GM18861 (cell line): ENCODE measurements at regions not wholly inside any gene's neighbourhood (a gene's known extent, or its start where the extent isn't known, plus 50 kb on each side); places are given as distances from the start of the nearest gene placed in this dataset.

Experiments used
- ATAC-seq: cut with Tn5 transposase; IDR thresholded peaks from one replicate; pipeline ENCODE4 v1.9.1; 2021; ENCODE audit not compliant: unreplicated experiment

GRCh38 chr1:184919892-184920291 is 54.4 kb downstream of the NIBAN1 start:
- no peak for ATAC-seq

- ATAC-seq, result no peak
These were observed 58.7 kb downstream of the NIBAN1 start for GRCh38 chr1:184915463-184916090.

GRCh38 chr1:184914149-184914548 is 60.2 kb downstream of the NIBAN1 start:
- ATAC-seq, result no peak

GRCh38 chr1:184912392-184912791 is 61.9 kb downstream of the NIBAN1 start:
- ATAC-seq, result no peak

GRCh38 chr1:184911830-184912229 is 62.5 kb downstream of the NIBAN1 start:
- no peak for ATAC-seq

- ATAC-seq, result no peak
These were observed 63.1 kb downstream of the NIBAN1 start for GRCh38 chr1:184911103-184911745.

GRCh38 chr1:184910691-184911091 is 63.6 kb downstream of the NIBAN1 start:
- ATAC-seq, result no peak

- no peak for ATAC-seq
These were observed 64.3 kb downstream of the NIBAN1 start for GRCh38 chr1:184910005-184910404.

GRCh38 chr1:184909019-184909418 is 65.3 kb downstream of the NIBAN1 start:
- ATAC-seq, result no peak

- no peak for ATAC-seq
These were observed 65.8 kb downstream of the NIBAN1 start for GRCh38 chr1:184908506-184908905.

GRCh38 chr1:184907500-184907899 is 66.8 kb downstream of the NIBAN1 start:
- ATAC-seq, result no peak

GRCh38 chr1:184906761-184907160 is 67.5 kb downstream of the NIBAN1 start:
- ATAC-seq, result no peak

GRCh38 chr1:184905601-184906322 is 68.5 kb downstream of the NIBAN1 start:
- no peak for ATAC-seq

GRCh38 chr1:184903111-184903692 is 71.1 kb downstream of the NIBAN1 start:
- ATAC-seq, result no peak

- ATAC-seq, result no peak
These were observed 73.8 kb downstream of the NIBAN1 start for GRCh38 chr1:184900507-184900906.

- no peak for ATAC-seq
These were observed 78.3 kb downstream of the NIBAN1 start for GRCh38 chr1:184896000-184896399.

- ATAC-seq, result no peak
These were observed 79.2 kb downstream of the NIBAN1 start for GRCh38 chr1:184895086-184895485.

- no peak for ATAC-seq
These were observed 80.6 kb downstream of the NIBAN1 start for GRCh38 chr1:184893695-184894094.

- ATAC-seq, result peak; percentile 88
These were observed 82.2 kb downstream of the NIBAN1 start for GRCh38 chr1:184892116-184892515.

GRCh38 chr1:184891440-184891839 is 82.9 kb downstream of the NIBAN1 start:
- no peak for ATAC-seq

- no peak for ATAC-seq
These were observed 83.8 kb downstream of the NIBAN1 start for GRCh38 chr1:184890539-184890973.

- no peak for ATAC-seq
These were observed 84.4 kb downstream of the NIBAN1 start for GRCh38 chr1:184889902-184890301.
